Stimulated activated CD8-positive, alpha-beta memory T cell treated with anti-CD3 and anti-CD28 coated beads, Interleukin-4, amount 100 ng/mL, for 1 hour (primary cell): ENCODE measurements at regions not wholly inside any gene's neighbourhood (a gene's known extent, or its start where the extent isn't known, plus 50 kb on each side); places are given as distances from the start of the nearest gene placed in this dataset.

Experiments
- DNase-seq, 2 donors: peaks; one replicate each; pipeline ENCODE4 v3.0.0-alpha.2; 2020; ENCODE audit warnings: low read depth in 2 of 2, low spot score in 1 of 2

DNA sequence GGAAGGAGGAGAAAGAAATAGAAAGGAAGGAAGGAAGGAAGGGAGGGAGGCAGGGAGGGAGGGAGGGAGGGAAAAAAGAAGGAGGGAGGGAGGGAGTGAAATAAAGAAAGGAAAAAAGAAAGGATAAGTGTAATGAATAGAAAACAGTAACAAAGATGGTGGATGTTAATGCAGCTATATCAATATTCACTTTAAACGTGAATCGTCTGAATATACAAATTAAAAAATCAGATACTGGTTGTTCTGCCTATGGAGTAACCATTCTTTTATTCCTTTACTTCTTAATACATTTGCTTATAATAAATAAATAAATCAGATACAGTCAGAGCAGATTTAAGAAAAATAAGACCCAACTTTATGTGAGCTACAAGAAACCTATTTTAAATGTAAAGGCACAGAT lies 1520.4 kb downstream of the TBC1D22A start:
- no peak for DNase-seq

DNA sequence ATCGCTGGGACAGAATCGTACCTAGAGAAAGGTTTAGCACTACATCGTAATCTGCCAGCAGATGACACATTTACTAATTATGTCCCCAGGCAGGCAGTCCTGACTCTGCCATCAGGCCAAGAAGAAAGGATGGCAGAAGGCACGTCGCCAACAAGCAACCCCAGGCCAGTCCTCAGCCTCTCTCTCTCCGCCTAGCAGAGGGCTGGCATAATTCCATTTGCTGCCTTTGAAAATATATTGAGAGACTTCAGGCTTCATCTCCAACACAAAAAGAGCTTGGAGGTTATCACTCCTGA lies 1517.0 kb downstream of the TBC1D22A start:
- DNase-seq, result no peak

- no peak for DNase-seq
These were observed 1516.4 kb downstream of the TBC1D22A start for GRCh38 chr22:48278620-48279460.

DNA sequence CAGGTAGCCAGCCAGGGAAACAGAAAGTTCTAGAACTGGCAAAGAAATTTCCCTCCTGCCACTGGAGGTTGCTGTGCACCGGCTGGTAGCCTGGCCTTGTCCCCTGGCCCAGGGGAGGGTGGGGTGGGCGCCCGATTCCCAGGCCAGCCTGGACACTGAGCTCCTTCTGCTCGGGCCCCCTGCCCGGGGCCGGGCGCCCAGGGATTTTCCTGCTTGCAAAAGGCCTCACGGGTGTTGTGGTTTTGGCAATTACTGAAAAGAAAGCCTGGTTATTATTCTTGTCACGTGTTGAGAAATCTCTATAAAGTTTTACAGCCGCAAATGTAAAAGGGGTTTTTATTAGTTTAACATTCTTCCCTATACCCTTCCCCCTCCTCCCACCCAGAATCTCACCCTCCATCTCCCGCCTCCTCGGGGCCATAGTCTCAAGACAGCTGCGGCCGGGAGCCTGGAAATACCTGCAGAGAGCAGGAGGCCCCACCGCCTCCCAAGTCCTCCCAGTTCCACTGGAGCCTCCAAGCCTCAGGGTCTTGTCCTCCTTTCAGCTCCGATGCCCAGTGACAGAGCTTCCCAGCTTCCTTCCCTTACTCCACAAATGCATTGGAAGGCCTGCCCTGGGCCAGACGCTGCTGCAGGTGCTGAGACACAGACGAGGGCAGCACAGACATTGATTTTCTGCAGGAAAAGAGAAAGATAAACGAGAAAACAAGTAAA lies 1515.6 kb downstream of the TBC1D22A start:
- no peak for DNase-seq

- no peak for DNase-seq
These were observed 1514.8 kb downstream of the TBC1D22A start for GRCh38 chr22:48276994-48277867.

DNA sequence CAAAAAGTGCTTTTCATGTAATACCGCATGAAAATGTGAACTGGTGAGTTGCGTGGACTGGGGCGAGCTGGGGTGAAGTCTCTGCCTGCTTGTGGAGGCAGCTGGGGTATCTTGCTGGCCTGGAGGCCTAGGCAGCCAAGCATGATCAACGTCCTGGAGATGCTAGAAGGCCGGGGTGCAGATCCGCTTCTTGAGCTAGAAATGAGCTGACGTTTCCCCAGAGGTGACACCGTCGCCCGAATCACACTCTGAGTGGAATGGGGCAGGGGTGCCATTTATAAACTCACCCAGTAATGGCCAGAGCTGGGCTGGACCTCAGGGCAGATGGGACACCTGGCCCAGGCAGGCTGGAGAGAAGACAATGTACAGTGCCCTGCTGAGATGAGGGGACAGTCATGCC lies 1513.0 kb downstream of the TBC1D22A start:
- no peak for DNase-seq

- no peak for DNase-seq
These were observed 1508.3 kb downstream of the TBC1D22A start for GRCh38 chr22:48270731-48271130.

DNA sequence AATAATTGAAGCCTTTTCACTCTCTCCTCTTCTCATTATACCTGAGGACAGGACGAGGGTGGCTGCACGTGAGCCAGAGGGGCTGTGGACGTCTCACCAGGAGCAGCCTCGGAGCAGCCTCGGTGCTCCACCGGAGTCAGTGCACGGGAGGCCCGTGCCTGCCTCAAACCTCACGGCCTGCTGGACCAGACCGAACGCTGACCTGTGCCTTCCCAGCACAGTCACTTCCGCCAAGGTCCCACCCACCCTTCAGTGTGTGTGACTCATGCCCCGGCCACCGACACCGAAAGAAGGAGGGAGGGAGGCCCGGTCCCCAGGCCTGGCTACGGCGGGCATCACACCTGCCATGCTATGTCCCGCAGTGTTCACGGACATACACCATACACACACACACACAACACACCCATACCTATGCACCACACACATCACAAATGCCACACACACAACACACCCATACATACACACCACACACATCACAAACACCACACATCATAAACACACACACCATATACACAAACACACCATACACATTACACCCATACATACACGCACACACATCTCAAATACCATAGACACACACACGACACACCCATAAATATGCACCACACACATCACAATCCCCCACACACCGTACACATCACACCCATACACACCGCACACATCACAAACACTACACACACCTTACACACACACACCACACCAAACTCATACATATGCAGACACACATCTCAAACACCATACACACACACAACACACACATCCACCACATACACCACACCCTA lies 1506.5 kb downstream of the TBC1D22A start:
- no peak for DNase-seq

DNA sequence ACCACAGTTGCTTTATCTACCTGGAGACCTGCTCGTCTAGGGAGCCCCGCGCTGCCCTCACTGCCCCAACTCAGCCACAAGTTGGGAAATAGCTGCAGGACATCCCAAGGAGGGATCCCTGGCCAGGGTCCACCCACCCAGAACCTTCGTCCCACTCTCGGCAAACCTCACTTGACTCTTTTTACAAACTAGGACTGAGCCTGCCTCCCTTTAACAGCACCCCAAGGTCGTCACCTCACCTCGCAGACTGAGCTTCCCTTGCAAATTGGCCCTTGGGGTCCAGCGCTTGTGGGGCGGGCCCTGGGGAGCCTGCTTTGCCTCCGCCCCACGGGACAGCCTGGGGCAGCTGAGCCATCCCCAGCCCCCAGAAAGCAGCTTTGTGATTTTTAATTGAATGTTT lies 1505.8 kb downstream of the TBC1D22A start:
- DNase-seq, result no peak

DNA sequence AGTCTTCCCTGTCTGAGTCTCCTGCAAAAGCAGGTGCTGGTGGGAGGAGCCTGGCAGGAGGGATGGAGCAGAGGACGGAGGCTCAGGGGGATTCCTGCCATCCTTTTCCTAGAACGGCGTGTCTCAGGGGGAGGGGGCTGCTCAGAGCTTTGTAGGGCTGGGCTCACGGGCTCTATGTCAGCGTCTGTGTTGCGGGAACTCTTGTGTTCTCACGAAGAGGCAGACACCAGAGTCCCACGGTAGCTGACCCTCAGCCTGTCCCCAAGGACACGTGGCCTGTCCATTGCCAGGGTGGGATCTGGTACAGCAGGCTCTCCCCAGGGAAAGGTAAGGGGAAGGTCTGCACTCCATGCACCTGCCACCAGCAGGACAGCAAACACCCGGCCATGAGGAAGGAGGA lies 1505.2 kb downstream of the TBC1D22A start:
- DNase-seq, result no peak

DNA sequence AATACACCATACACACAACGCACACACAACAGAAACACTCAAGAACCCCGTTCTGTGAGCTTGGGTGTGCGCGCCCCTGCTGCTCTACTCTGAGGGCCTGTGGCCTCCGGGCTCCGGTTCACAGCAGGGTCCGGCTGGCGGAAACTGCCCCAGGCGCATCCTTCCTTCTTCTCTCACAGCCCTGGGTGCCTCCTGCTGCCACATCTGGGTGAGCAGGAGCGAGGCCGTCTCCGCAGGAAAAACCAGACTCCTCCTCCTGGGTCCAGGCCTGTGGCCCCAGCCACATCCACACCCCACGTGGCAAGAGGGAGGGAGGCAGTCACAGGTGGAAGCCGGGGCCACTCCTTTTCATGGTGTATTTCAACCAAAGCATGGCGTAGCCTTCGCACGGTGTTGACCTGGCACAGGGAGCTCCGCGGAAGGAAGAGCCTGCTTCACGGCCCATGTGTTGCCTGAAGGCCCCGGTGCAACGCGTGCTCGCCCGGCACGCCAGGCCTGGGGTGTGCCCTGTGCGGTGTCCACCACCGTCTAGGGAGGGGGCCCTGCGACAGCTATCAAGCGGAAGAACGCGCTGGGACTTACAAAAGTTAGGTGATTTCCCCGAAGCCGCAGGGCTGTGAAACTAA lies 1502.7 kb downstream of the TBC1D22A start:
- DNase-seq, result no peak

DNA sequence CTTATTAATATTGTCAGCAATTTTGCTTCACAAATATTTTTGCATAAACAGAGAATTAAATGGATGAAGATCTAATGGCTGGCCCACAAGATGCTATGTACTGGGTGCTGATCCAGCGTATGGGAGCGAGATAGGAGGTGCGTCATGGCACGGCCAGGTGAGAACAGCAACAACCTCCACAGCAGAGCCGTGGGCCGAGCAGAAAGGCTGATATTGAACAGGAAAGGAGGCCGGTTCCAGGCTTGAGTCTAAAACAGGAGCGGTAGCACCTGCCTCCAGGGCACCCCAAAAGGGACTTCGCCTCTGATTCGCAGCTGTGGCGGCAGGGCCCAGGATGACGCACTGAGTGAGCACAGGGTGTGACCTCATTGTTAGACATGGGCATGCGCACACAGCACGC lies 1502.1 kb downstream of the TBC1D22A start:
- DNase-seq, result no peak

GRCh38 chr22:48263791-48264351 lies 1501.4 kb downstream of the TBC1D22A start:
- DNase-seq, result no peak

DNA sequence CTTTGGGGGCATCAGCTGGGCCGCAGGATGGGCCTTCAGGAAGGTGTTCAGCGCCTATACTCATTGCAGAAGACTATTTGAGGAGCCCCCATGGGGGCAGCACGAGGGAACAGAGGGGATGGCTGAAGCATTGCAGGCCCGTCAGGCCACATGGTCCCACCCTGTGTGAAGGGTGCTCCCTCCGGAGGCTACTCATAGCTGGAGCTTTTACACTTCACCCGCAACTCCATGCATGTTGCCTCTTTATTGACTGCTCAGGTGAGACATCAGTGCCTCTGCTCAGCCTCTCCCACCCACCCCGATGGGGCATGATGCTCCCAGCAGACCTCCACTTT lies 1500.9 kb downstream of the TBC1D22A start:
- DNase-seq, result no peak

- no peak for DNase-seq
These were observed 1500.4 kb downstream of the TBC1D22A start for GRCh38 chr22:48262596-48263430.

DNA sequence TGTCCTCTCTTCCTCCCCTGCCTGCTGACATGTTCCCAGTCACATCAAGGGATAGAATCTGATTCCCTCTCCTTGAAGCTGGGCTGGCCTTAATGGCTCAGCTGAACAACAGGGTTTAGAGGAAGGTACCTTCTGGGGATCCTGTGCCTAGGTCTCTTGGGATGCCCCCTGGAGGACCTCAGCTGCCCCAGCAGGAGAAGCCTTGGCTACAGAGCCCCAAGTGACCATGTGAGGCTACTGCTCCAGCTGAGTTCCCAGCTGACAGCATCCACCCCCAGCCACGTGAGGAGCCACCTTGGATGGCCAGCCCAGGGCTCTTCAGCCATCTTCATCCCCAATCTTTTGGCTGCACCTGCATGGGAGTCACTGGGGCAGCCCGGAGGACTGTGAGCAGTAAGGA lies 1499.3 kb downstream of the TBC1D22A start:
- DNase-seq, result no peak

DNA sequence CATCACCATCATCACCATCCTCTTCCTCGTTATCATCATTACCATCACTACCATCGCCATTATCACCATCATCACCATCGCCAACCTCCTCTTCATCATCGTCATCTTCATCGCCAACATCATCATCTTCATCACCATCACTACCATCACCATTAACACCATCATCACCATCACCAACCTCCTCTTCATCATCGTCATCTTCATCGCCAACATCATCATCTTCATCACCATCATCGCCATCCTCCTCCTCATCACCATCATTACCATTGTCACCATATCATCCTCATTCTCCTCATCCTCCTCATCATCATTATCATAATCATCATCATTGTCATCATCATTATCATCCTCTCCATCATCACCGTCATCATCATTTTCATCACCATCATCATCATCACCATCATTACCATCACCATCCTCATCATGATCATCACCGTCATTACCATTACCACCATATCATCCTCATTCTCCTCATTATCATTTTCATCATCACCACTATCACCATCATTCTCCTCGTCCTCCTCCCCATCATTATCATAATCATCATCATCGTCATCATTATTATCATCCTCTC lies 1498.7 kb downstream of the TBC1D22A start:
- DNase-seq, result no peak

DNA sequence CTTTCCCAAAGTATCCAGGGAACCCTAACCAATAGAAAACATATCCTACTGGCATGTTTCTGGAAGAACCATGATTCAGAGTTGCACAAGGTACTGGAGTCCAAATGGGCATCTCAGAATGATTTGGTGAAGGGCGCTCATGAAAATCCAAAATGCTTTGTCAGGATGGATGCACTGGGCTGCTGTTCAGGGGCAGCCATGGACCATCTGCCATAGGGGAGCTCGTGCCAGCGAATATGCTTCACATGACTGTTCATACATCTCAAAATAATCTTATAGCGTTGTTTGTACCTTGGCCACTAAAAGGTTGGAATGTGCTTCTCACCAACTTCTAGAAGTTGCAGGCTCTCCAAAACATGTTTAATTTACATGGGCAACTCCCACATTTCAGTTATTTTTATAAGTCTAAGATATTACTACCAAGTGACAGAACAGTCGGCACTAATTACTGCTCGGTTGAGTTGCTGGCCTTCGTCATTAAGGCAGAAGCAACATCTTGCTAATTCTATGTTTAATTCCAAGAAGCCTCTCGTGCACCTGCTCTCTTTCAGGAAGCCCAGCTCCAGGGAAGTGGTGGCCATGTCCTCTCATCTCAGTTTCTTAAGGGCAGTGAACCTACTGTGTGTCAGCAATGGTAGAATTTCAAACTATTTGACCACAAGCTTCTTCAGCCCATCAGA lies 1497.7 kb downstream of the TBC1D22A start:
- no peak for DNase-seq

DNA sequence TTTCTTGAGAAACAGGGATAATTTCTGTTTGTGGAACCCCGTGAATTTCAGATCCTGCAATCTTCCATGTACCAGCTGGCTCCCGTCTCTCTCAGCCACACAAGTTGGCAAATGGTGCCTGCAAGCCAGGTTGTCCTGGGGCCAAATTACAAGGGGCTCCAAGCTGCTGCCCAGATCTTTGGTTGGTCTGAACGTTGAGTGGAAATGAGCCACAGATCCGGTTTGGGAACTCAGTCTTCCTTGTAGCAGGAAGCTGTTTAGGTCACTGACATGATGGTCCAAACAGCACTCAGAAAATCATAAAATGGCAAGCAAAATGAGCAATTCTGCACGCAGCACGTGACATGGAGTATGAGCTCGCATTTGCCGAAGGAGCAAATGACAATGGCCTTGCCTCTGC lies 1496.4 kb downstream of the TBC1D22A start:
- DNase-seq, result no peak
